Activated B cell treated with CpG ODN at 0.5 μM for 24 hours (primary cell): ENCODE measurements at regions not wholly inside any gene's neighbourhood (a gene's known extent, or its start where the extent isn't known, plus 50 kb on each side); places are given as distances from the start of the nearest gene placed in this dataset.

ENCODE experiments used
- ATAC-seq: fragments of 200-7000 bp; cut with Tn5 transposase; one replicate; pipeline ENCODE4 v1.10.0; 2021; ENCODE audit warnings: low read depth, mild to moderate bottlenecking, moderate library complexity
- CTCF ChIA-PET: fragments of 350-600 bp; sonication (Branson Sonifier 250); formaldehyde crosslinking; loops from one replicate; lab custom pipeline; 2021; ENCODE audit warnings: antibody characterized with exemption; lab: Charles Lee
- POLR2A ChIA-PET: fragments of 350-600 bp; sonication (Branson Sonifier 250); formaldehyde crosslinking; loops from one replicate; lab custom pipeline; 2021; ENCODE audit warnings: antibody characterized with exemption; lab: Charles Lee
- DNase-seq: peaks from one replicate; pipeline ENCODE4 v3.0.0; 2022
- H3K27ac Mint-ChIP-seq: one replicate; pipeline ENCODE4 v1.8.0; 2020; ENCODE audit warnings: mixed read lengths
- H3K27me3 Mint-ChIP-seq: one replicate; pipeline ENCODE4 v1.8.0; 2021; ENCODE audit warnings: mixed read lengths
- H3K36me3 Mint-ChIP-seq: one replicate; pipeline ENCODE4 v1.8.0; 2021; ENCODE audit warnings: low read depth, mixed read lengths
- H3K4me1 Mint-ChIP-seq: one replicate; pipeline ENCODE4 v1.8.0; 2021; ENCODE audit warnings: mixed read lengths
- H3K4me3 Mint-ChIP-seq: one replicate; pipeline ENCODE4 v1.8.0; 2020; ENCODE audit warnings: mild to moderate bottlenecking, mixed read lengths
- H3K9me3 Mint-ChIP-seq: one replicate; pipeline ENCODE4 v1.8.0; 2020; ENCODE audit warnings: mixed read lengths
- CTCF ChIP-seq: fragments of 200-600 bp; IDR thresholded peaks from one replicate; pipeline ENCODE4 v1.8.0; 2022; ENCODE audit warnings: antibody characterized with exemption, mild to moderate bottlenecking
- intact Hi-C: fragments of 100-400 bp; cut with micrococcal nuclease; formaldehyde crosslinking; loops from one replicate; pipeline ENCODE4 v1.15.1; 2024

DNA sequence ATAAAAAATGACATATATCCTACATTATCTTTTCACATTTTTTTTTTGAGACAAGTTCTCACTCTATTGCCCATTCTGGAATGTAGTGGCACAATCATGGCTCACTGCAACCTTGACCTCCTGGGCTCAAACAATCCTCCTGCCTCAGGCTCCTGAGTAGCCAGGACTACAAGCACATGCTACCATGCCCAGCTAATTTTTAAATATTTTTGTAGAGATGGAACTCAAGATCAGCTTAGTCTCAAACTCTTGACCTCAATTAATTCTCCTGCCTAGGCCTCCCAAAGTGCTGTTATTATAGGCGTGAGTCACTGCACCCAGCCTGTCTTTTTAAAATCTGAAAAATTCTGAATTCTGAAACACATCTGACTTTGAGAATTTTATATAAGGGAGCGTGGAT, 241.9 kb upstream of the DCN start:
- H3K4me3 Mint-ChIP-seq, result no peak overlapping the region
- peaks cover 20% of the 10 kb centered on the region for H3K27me3 Mint-ChIP-seq
- CTCF ChIA-PET, result no interaction called here
- no peak for DNase-seq
- no peaks in the 10 kb centered on the region for H3K9me3 Mint-ChIP-seq
- peaks cover 2% of the 10 kb centered on the region for H3K4me1 Mint-ChIP-seq
- POLR2A ChIA-PET, result no interaction called here
- no peak overlapping the region for H3K27ac Mint-ChIP-seq
- ATAC-seq, result no peak
- intact Hi-C loops, result no loop called here
- no peak for TF ChIP-seq CTCF
- no peaks in the 10 kb centered on the region for H3K36me3 Mint-ChIP-seq

DNA sequence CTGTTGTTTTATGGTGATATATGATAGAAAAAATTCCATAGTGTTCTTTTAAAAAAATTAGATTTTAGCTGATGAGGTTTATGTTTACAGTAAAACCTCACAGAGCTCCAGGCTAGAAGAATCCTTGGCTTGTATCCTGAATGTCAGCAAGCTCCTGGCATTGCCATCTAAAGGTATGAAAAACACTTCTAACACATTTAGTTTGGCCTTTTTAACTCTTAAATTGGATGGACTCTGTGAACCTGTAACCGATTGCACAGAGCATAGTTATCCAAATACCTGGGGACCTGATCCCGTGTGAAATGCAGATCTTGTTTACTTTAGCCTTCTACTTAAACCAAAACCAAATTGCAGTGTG, 241.1 kb upstream of the DCN start:
- no peak for TF ChIP-seq CTCF
- Mint-ChIP-seq H3K36me3 (no peaks in the 10 kb centered on the region), H3K27ac (no peak overlapping the region), H3K4me1 (peaks cover 2% of the 10 kb centered on the region), H3K9me3 (no peaks in the 10 kb centered on the region), H3K4me3 (no peak overlapping the region), H3K27me3 (peaks cover 20% of the 10 kb centered on the region)
- intact Hi-C loops, result no loop called here
- ChIA-PET CTCF (no interaction called here), POLR2A (no interaction called here)
- ATAC-seq (no peak), DNase-seq (no peak)

DNA sequence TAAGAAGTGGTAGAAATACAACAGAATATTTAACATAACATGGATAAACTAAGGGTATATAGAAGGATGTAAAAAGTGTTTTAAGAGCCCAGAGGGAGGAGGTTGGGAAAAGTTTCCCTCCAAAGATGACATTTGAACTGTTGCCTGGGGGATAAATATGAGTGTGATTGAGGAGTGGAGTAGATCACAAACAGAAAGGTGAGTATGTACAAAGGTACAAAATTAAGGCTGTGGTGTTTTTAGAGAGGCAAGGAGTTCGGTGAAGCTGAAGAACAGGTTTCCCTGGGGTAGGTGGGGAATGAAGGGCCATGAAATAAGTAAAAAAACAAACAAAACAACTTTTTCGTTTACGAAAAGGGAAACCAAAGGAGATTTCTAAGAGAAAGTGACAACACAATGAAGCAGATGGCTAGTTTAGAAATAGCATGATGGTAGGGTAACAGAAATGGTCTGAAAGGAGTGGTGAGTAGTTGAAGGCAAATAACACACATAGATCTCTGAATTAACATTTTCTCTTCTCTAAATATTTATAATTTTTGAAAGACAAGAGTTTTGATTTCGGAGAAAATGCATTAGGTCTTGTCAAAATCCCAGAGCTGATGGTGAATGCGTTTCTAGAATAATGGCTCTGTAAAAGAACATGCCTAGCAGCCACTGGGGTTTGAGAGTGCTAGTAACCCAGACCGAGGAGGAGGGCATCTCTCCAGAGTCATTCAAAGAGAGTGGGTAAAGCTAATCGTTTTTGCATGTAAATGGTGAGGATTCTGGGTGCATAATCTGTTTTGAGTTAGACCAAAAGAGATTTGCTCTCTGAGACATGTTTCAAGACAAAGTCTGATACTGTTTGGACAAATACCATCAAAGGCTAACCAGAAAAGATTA, 240.4 kb upstream of the DCN start:
- ATAC-seq (no peak), DNase-seq (no peak)
- H3K9me3 Mint-ChIP-seq, result no peaks in the 10 kb centered on the region
- POLR2A ChIA-PET, result no interaction called here
- intact Hi-C loops, result no loop called here
- CTCF ChIA-PET, result no interaction called here
- no peaks in the 10 kb centered on the region for H3K36me3 Mint-ChIP-seq
- no peak for TF ChIP-seq CTCF
- H3K27me3 Mint-ChIP-seq, result peaks cover 20% of the 10 kb centered on the region
- no peak overlapping the region for H3K4me3 Mint-ChIP-seq
- H3K27ac Mint-ChIP-seq, result no peak overlapping the region
- peaks cover 2% of the 10 kb centered on the region for H3K4me1 Mint-ChIP-seq

DNA sequence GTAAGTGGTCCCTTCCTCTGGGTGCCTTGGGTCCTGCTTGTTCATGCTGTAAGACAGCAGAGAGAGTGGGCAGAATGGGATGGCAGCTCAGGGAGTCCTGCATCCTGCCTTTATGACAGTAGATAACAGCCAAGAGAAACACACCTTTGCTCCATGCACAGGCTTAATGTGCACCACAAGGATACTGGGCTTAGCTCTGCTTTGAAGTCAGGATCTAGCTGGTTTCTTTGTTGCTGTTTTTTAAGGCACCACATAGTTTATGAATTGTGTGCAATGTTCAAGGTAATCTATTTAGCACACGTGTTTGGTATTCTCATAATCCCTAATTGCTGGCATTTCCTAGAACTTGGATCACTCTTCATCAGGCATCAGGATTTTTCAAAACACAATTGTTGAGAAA, 239.5 kb upstream of the DCN start:
- no peak for ATAC-seq
- Mint-ChIP-seq H3K27ac (no peak overlapping the region), H3K9me3 (no peaks in the 10 kb centered on the region), H3K27me3 (peaks cover 15% of the 10 kb centered on the region), H3K36me3 (no peaks in the 10 kb centered on the region), H3K4me1 (peaks cover 2% of the 10 kb centered on the region), H3K4me3 (no peak overlapping the region)
- POLR2A ChIA-PET, result no interaction called here
- DNase-seq, result no peak
- CTCF ChIA-PET, result no interaction called here
- intact Hi-C loops, result no loop called here
- no peak for TF ChIP-seq CTCF

GRCh38 chr12:91419809-91420208, 237.2 kb upstream of the DCN start:
- ChIA-PET CTCF (no interaction called here), POLR2A (no interaction called here)
- no peak for TF ChIP-seq CTCF
- intact Hi-C loops, result no loop called here
- peaks cover 23% of the 10 kb centered on the region for H3K27me3 Mint-ChIP-seq
- DNase-seq (no peak), ATAC-seq (no peak)
- H3K36me3 Mint-ChIP-seq, result no peaks in the 10 kb centered on the region
- H3K27ac Mint-ChIP-seq, result no peak overlapping the region
- no peaks in the 10 kb centered on the region for H3K9me3 Mint-ChIP-seq
- H3K4me1 Mint-ChIP-seq, result peaks cover 2% of the 10 kb centered on the region
- H3K4me3 Mint-ChIP-seq, result no peak overlapping the region
